Vagina (tissue), 2 donors: ENCODE measurements at regions not wholly inside any gene's neighbourhood (a gene's known extent, or its start where the extent isn't known, plus 50 kb on each side); places are given as distances from the start of the nearest gene placed in this dataset.

Experiments used
- DNase-seq, 2 donors: peaks; one replicate each; pipeline ENCODE4 v3.0.0-alpha.2; 2017; ENCODE audit errors: extremely low spot score in 2 of 2
- H3K27ac ChIP-seq: fragments of 200-600 bp; sonication (generic); one replicate; pipeline ENCODE4 v1.5.1; 2019
- H3K27me3 ChIP-seq: fragments of 200-600 bp; sonication (generic); one replicate; pipeline ENCODE4 v1.5.1; 2019
- H3K36me3 ChIP-seq, 2 donors: fragments of 200-600 bp; sonication (generic); one replicate each; pipeline ENCODE4 v1.5.1; 2017 to 2019
- H3K4me1 ChIP-seq: fragments of 200-600 bp; sonication (generic); one replicate; pipeline ENCODE4 v1.5.1; 2019
- H3K4me3 ChIP-seq, 2 donors: fragments of 200-600 bp; sonication (generic); 1 replicate in 1 of 2; 2 replicates in 1 of 2; pipeline ENCODE4 v1.5.1; 2016 to 2019
- H3K9me3 ChIP-seq: fragments of 200-600 bp; sonication (generic); one replicate; pipeline ENCODE4 v1.5.1; 2019
- CTCF ChIP-seq, 3 experiments: fragments of 450-650 bp in 2 of 3; fragments of 200-600 bp in 1 of 3; sonication (generic) in 1 of 3; IDR thresholded peaks; one replicate each; pipeline ENCODE4 v1.5.1; 2017 to 2019; ENCODE audit warnings: antibody characterized with exemption in 3 of 3, mild to moderate bottlenecking in 2 of 3, moderate library complexity in 2 of 3
- POLR2A ChIP-seq, 2 donors: fragments of 450-650 bp; IDR thresholded peaks; one replicate each; pipeline ENCODE4 v1.6.1; 2017; ENCODE audit warnings: antibody characterized with exemption in 2 of 2, mild to moderate bottlenecking in 2 of 2, moderate library complexity in 2 of 2
- POLR2AphosphoS5 ChIP-seq, 2 donors: sonication (generic); formaldehyde crosslinking; IDR thresholded peaks; one replicate each; pipeline ENCODE4 v1.9.0; 2017; ENCODE audit warnings: antibody characterized with exemption in 2 of 2, mild to moderate bottlenecking in 2 of 2, low read depth in 1 of 2; ENCODE audit not compliant: insufficient read depth in 1 of 2
- intact Hi-C: fragments of 100-400 bp; cut with DNase I; formaldehyde crosslinking; loops from one replicate; pipeline ENCODE4 v1.15.1; 2023

GRCh38 chr12:39036105-39036504 is 130.7 kb upstream of the CPNE8 start:
- H3K27ac ChIP-seq, result no peak overlapping the region
- H3K4me1 ChIP-seq, result no peaks in the 10 kb centered on the region
- DNase-seq, result no peak
- H3K27me3 ChIP-seq, result no peaks in the 10 kb centered on the region
- no peaks in the 10 kb centered on the region for H3K9me3 ChIP-seq
- TF ChIP-seq POLR2AphosphoS5 (IDR thresholded peaks at IDR 0.05; ENCODE audit: insufficient read depth in 1 of 2, low read depth in 1 of 2) (no peak), CTCF (IDR thresholded peaks at IDR 0.05) (no peak), POLR2A (IDR thresholded peaks at IDR 0.05) (no peak)
- H3K4me3 ChIP-seq, result no peak overlapping the region
- H3K36me3 ChIP-seq, result no peaks in the 10 kb centered on the region
- intact Hi-C loops, result no loop called here

GRCh38 chr12:39033782-39034181 is 128.4 kb upstream of the CPNE8 start:
- no peaks in the 10 kb centered on the region for H3K9me3 ChIP-seq
- no peaks in the 10 kb centered on the region for H3K4me1 ChIP-seq
- H3K27ac ChIP-seq, result no peak overlapping the region
- intact Hi-C loops, result no loop called here
- H3K4me3 ChIP-seq, result no peak overlapping the region
- no peaks in the 10 kb centered on the region for H3K36me3 ChIP-seq
- no peak for DNase-seq
- TF ChIP-seq POLR2AphosphoS5 (IDR thresholded peaks at IDR 0.05; ENCODE audit: insufficient read depth in 1 of 2, low read depth in 1 of 2), result no peak
- TF ChIP-seq POLR2A (IDR thresholded peaks at IDR 0.05), result no peak
- TF ChIP-seq CTCF (IDR thresholded peaks at IDR 0.05), result no peak
- no peaks in the 10 kb centered on the region for H3K27me3 ChIP-seq

DNA sequence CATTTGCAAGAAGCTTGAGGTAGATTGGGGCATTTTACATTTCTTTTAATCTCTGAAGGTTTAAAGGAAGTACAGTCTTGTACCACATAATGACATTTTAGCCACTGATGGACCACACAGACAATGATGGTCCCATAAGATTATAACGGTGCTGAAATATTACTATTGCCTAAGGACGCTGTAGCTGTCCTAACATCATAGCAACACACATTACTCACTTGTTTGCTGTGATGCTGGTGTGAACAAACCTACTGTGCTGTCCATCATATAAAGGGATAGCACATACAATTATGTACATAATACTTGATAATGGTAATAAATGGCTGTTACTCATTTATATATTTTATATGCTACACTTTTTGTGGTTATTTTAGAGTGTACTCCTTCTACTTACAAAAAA is 127.1 kb upstream of the CPNE8 start:
- Histone ChIP-seq H3K27ac (no peak overlapping the region), H3K4me1 (no peaks in the 10 kb centered on the region), H3K9me3 (no peaks in the 10 kb centered on the region), H3K4me3 (no peak overlapping the region), H3K27me3 (no peaks in the 10 kb centered on the region), H3K36me3 (no peaks in the 10 kb centered on the region)
- intact Hi-C loops, result no loop called here
- TF ChIP-seq POLR2A (IDR thresholded peaks at IDR 0.05) (no peak), CTCF (IDR thresholded peaks at IDR 0.05) (no peak), POLR2AphosphoS5 (IDR thresholded peaks at IDR 0.05; ENCODE audit: insufficient read depth in 1 of 2, low read depth in 1 of 2) (no peak)
- DNase-seq, result no peak

DNA sequence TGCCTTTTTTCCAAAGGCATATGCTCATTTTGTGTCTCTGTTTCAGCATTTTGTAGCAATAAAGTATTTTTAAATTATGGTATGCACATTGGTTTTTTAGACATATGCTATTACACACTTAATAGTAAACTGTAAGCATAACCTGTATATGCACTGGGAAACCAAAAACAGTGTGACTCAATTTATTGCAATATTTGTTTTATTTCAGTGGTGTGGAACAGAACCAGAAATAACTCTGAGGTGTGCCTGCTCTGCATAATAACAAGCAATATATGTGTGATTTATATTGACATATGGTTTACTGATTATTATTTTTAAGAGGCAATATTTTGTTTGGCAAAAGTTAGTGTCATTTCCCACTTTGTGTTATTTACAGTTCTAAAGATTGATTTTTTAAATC is 126.6 kb upstream of the CPNE8 start:
- no peaks in the 10 kb centered on the region for H3K36me3 ChIP-seq
- no peak for DNase-seq
- no peaks in the 10 kb centered on the region for H3K27me3 ChIP-seq
- intact Hi-C loops, result no loop called here
- no peak for TF ChIP-seq POLR2AphosphoS5 (IDR thresholded peaks at IDR 0.05; ENCODE audit: insufficient read depth in 1 of 2, low read depth in 1 of 2)
- no peak for TF ChIP-seq CTCF (IDR thresholded peaks at IDR 0.05)
- TF ChIP-seq POLR2A (IDR thresholded peaks at IDR 0.05), result no peak
- no peaks in the 10 kb centered on the region for H3K9me3 ChIP-seq
- H3K4me3 ChIP-seq, result no peak overlapping the region
- no peaks in the 10 kb centered on the region for H3K4me1 ChIP-seq
- H3K27ac ChIP-seq, result no peak overlapping the region

- Histone ChIP-seq H3K36me3 (no peaks in the 10 kb centered on the region), H3K27ac (no peak overlapping the region), H3K4me1 (no peaks in the 10 kb centered on the region), H3K27me3 (no peaks in the 10 kb centered on the region), H3K4me3 (no peak overlapping the region), H3K9me3 (no peaks in the 10 kb centered on the region)
- TF ChIP-seq POLR2A (IDR thresholded peaks at IDR 0.05), result no peak
- intact Hi-C loops, result no loop called here
- DNase-seq, result no peak
Measured at GRCh38 chr12:39028382-39028781, 123.0 kb upstream of the CPNE8 start.

- TF ChIP-seq POLR2AphosphoS5 (IDR thresholded peaks at IDR 0.05; ENCODE audit: insufficient read depth in 1 of 2, low read depth in 1 of 2) (no peak), POLR2A (IDR thresholded peaks at IDR 0.05) (no peak), CTCF (IDR thresholded peaks at IDR 0.05) (no peak)
- intact Hi-C loops, result no loop called here
- H3K4me1 ChIP-seq, result no peaks in the 10 kb centered on the region
- no peak overlapping the region for H3K27ac ChIP-seq
- no peaks in the 10 kb centered on the region for H3K9me3 ChIP-seq
- no peaks in the 10 kb centered on the region for H3K27me3 ChIP-seq
- H3K36me3 ChIP-seq, result no peaks in the 10 kb centered on the region
- H3K4me3 ChIP-seq, result no peak overlapping the region
- DNase-seq, result no peak
Measured at GRCh38 chr12:39012870-39013269, 107.5 kb upstream of the CPNE8 start.
